Calu3 (cell line): ENCODE measurements at regions not wholly inside any gene's neighbourhood (a gene's known extent, or its start where the extent isn't known, plus 50 kb on each side); places are given as distances from the start of the nearest gene placed in this dataset.

Experiments
- BruUV-seq: library from RNA; stranded (reverse); fragments of 400-500 nt; replicated peaks from 2 replicates; lab custom pipeline; 2021; lab: Mats Ljungman, UMichigan
- CTCF ChIA-PET: fragments of 300-600 bp; sonication (Branson Sonifier 250); formaldehyde crosslinking; loops from one replicate; lab custom pipeline; 2022; ENCODE audit warnings: antibody characterized with exemption; lab: Charles Lee
- DNase-seq: peaks from one replicate; pipeline ENCODE4 v3.0.0; 2022
- H3K27ac Mint-ChIP-seq: one replicate; pipeline ENCODE4 v1.8.0; 2022; ENCODE audit warnings: mixed read lengths; ENCODE audit not compliant: unreplicated experiment
- H3K27me3 Mint-ChIP-seq: one replicate; pipeline ENCODE4 v1.8.0; 2022; ENCODE audit warnings: mixed read lengths; ENCODE audit not compliant: unreplicated experiment
- H3K36me3 Mint-ChIP-seq: one replicate; pipeline ENCODE4 v1.8.0; 2022; ENCODE audit warnings: mild to moderate bottlenecking, moderate library complexity, mixed read lengths; ENCODE audit not compliant: insufficient read depth, unreplicated experiment
- H3K4me1 Mint-ChIP-seq: one replicate; pipeline ENCODE4 v1.8.0; 2022; ENCODE audit warnings: mild to moderate bottlenecking, low read depth, mixed read lengths; ENCODE audit not compliant: unreplicated experiment
- H3K4me3 Mint-ChIP-seq: one replicate; pipeline ENCODE4 v1.8.0; 2022; ENCODE audit warnings: mild to moderate bottlenecking, low read depth, moderate library complexity, mixed read lengths; ENCODE audit not compliant: unreplicated experiment
- H3K9me3 Mint-ChIP-seq: one replicate; pipeline ENCODE4 v1.8.0; 2022; ENCODE audit warnings: low read depth, mixed read lengths; ENCODE audit not compliant: unreplicated experiment
- CTCF ChIP-seq: fragments of 200-600 bp; IDR thresholded peaks from one replicate; pipeline ENCODE4 v1.8.0; 2022; ENCODE audit warnings: antibody characterized with exemption; ENCODE audit not compliant: unreplicated experiment
- intact Hi-C: fragments of 100-400 bp; cut with micrococcal nuclease; formaldehyde crosslinking; loops from one replicate; pipeline ENCODE4 v1.10.0; 2022; ENCODE audit not compliant: unreplicated experiment

GRCh38 chr10:107434201-107434600 lies 269.7 kb upstream of the SORCS1 start:
- TF ChIP-seq CTCF: no peak
- Mint-ChIP-seq H3K36me3 (no peaks in the 10 kb centered on the region), H3K9me3 (peaks cover 4% of the 10 kb centered on the region), H3K27ac (no peak overlapping the region), H3K4me1 (no peaks in the 10 kb centered on the region), H3K4me3 (no peak overlapping the region), H3K27me3 (no peaks in the 10 kb centered on the region)
- CTCF ChIA-PET: no interaction called here
- no peak for DNase-seq
- intact Hi-C loops: no loop called here
- BruUV-seq: no TSS peak

- Mint-ChIP-seq H3K4me3 (no peak overlapping the region), H3K36me3 (no peaks in the 10 kb centered on the region), H3K27me3 (no peaks in the 10 kb centered on the region), H3K27ac (no peak overlapping the region), H3K4me1 (no peaks in the 10 kb centered on the region), H3K9me3 (peaks cover 4% of the 10 kb centered on the region)
- BruUV-seq: no TSS peak
- intact Hi-C loops: no loop called here
- no peak for DNase-seq
- CTCF ChIA-PET: no interaction called here
- TF ChIP-seq CTCF: no peak
Observed at GRCh38 chr10:107433605-107434004, 269.1 kb upstream of the SORCS1 start.

GRCh38 chr10:107430446-107430845 lies 265.9 kb upstream of the SORCS1 start:
- Mint-ChIP-seq H3K4me3 (no peak overlapping the region), H3K9me3 (no peaks in the 10 kb centered on the region), H3K27ac (no peak overlapping the region), H3K4me1 (no peaks in the 10 kb centered on the region), H3K36me3 (no peaks in the 10 kb centered on the region), H3K27me3 (no peaks in the 10 kb centered on the region)
- intact Hi-C loops: no loop called here
- TF ChIP-seq CTCF: no peak
- CTCF ChIA-PET: no interaction called here
- BruUV-seq: no TSS peak
- DNase-seq: no peak

GRCh38 chr10:107427016-107427415 lies 262.5 kb upstream of the SORCS1 start:
- H3K9me3 Mint-ChIP-seq: no peaks in the 10 kb centered on the region
- intact Hi-C loops: no loop called here
- CTCF ChIA-PET: no interaction called here

More at GRCh38 chr10:107427016-107427415, 262.5 kb upstream of the SORCS1 start:
- DNase-seq: no peak
- TF ChIP-seq CTCF: no peak
- H3K4me3 Mint-ChIP-seq: no peak overlapping the region
- no peak overlapping the region for H3K27ac Mint-ChIP-seq
- BruUV-seq: no TSS peak
- H3K27me3 Mint-ChIP-seq: no peaks in the 10 kb centered on the region
- no peaks in the 10 kb centered on the region for H3K4me1 Mint-ChIP-seq
- H3K36me3 Mint-ChIP-seq: no peaks in the 10 kb centered on the region
